ENCODE measurements at regions not wholly inside any gene's neighbourhood (a gene's known extent, or its start where the extent isn't known, plus 50 kb on each side); places are given as distances from the start of the nearest gene placed in this dataset.

- TF ChIP-seq CTCF (IDR thresholded peaks at IDR 0.05), result peak in 2 of 3 experiments; percentile 28 to 39
- TF ChIP-seq POLR2A (IDR thresholded peaks at IDR 0.05), result no peak
- TF ChIP-seq POLR2AphosphoS5 (IDR thresholded peaks at IDR 0.05; ENCODE audit: insufficient read depth in 1 of 2, low read depth in 1 of 2), result no peak
Observed at GRCh38 chr12:130281153-130281799, 56.4 kb upstream of the PIWIL1 start.
